ENCODE measurements at regions not wholly inside any gene's neighbourhood (a gene's known extent, or its start where the extent isn't known, plus 50 kb on each side); places are given as distances from the start of the nearest gene placed in this dataset.
"Not testable (repeated sequence)": the region's sequence is repeated elsewhere in the genome, so short reads cannot be mapped to it uniquely, and the experiment has no call there.

DNA sequence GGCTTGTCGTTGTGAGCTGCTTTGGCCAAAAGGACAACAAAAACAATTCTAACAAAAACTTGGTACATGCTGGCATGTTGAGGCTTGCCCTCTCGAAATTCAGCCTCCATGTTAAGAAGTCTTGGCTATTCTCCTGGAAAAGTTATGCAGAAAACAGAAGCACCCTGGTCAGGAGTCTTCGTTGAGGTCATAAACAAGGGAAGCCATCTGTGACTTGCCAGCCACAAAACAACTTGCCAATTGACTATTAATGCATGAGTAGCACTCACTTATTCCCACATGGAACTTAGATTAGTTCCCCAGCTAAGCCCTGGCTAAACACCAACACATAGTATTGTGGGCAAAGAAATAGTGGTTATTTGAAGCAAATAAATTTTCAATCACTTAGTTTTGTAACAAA, 521.0 kb upstream of the CHD1 start:
- DNase-seq (ENCODE audit: low read depth, low spot score) = peak; percentile 92

DNA sequence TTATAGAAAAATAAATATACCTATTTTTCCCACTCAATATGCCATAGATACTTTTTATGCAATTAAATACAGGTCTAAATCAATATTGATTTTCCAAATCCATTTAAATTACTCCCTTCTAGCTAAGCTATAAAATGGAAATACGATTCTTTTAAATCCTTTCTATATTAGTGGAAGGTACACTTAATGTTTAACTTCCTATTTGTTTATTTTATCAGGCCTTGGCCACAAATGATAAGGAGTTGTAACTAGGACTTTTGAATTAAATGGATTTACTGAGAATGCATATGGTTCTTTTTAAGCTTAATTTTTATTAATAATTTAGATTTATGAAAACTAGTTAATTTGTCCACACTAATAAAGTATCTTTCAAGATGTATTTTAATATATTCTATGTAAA, 517.0 kb upstream of the CHD1 start:
- DNase-seq (ENCODE audit: low read depth, low spot score) = no peak

DNA sequence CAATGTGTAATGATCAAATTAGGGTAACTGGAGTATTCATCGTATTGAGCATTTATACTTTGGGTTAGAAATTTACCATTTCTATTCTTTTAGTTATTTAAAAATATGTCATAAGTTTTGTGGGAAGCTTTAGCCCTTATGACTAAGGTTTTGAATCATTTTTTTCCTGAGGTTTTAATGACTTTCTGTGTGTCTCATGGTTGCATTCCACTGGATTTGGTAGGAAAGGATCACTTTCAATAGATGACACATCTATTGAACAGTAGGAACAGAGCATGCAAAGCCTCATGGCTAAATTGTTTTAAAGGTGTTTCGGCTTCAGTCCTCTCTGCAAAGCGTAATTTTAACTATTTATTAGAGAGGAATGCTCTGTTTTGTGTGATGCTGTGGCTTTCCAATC, 512.4 kb upstream of the CHD1 start:
- no peak for DNase-seq (ENCODE audit: low read depth, low spot score)

DNA sequence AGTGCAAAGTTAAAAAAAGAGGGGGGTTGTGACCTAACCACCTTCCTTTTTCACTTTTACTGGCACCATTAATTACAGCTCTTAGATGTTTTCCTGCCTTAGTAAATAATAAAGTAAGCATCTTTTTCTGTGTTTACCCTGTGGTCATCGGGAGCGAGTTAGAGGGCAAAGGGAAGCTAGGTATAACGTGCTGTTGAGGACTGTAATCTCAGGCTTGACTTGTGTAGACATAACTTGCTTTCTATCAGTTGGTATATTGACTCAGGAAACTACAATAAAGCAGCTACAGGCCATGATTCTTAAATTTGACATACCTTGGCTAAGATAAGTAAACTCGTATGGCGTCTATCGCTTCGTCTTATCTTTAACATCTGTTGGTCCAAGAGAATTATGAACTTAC, 509.8 kb upstream of the CHD1 start:
- no peak for DNase-seq (ENCODE audit: low read depth, low spot score)

DNA sequence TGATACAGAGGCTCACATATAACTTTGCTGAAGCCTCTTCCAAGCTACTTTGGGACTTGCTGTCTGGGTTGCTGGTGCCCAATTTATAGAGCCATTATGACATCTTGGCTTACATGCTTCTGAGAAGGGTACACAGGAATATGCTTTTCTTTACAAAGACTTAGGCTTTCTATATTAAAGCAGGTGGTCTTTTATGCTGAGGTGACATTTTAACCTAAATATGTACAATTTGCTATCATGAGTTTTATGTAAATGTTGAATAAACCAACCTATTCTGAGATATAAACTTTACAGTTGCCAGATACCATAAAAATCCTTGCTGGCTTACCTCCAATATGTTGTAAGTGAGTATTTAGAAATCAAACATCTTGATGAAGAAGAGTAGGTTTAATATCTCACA, 509.2 kb upstream of the CHD1 start:
- DNase-seq (ENCODE audit: low read depth, low spot score) = no peak

DNA sequence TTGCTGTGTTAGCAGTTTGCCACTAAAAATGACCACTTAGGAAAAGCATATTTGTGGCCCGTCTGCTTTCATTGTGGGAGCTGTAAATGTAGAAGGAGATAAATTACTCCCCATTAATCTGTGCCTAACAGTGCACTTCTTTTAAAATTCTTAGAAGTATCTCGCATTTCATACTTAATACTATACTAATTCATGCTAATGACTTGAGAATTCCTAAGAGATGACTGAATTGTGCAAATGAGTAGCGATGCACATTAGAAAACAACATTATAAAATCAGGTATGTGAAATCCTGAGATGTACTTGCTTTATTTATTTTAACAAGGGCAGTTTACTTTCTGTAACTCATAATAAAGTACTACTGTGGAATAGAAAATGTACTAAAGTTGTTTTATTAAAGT, 494.6 kb upstream of the CHD1 start:
- not testable (repeated sequence) for DNase-seq (ENCODE audit: low read depth, low spot score)

DNA sequence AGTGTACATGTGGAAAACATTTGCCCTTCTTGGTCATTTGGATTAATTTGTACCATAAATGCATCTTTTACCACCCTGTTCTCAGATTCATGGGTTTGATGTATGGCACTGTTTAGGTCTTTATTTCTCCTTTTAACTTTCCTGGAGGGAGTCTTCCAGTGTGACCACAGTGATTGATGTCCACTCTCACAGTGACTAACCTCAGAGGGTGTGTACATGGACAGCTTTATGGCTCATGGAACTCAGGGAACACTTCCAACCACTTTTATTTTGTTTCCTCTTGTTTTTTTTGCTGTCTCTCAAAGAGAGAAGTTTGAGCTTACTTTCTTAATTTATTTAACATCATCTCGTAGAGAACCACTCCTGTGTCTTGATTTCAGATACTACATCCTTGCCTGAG, 489.8 kb upstream of the CHD1 start:
- DNase-seq (ENCODE audit: low read depth, low spot score) = not testable (repeated sequence)

DNA sequence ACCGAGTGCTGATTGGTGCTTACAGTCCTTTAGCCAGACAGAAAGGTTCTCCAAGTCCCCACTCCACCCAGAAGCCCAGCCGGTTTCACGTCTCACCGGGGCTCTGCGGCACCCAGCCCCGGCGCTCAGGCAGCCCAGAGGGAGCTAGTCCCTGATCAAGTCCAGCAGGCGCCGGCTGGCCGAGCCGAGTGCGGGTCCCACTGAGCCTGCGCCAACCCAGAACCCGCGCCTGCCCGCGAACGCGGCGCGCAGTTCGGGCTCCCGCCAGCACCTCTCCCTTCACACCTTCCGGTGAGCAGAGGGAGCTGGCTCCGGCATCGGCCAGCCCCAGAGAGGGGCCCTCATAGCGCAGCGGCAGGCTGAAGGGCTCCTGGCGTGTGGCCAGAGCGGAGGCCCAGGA, 481.6 kb upstream of the CHD1 start:
- DNase-seq (ENCODE audit: low read depth, low spot score) = not testable (repeated sequence)

DNA sequence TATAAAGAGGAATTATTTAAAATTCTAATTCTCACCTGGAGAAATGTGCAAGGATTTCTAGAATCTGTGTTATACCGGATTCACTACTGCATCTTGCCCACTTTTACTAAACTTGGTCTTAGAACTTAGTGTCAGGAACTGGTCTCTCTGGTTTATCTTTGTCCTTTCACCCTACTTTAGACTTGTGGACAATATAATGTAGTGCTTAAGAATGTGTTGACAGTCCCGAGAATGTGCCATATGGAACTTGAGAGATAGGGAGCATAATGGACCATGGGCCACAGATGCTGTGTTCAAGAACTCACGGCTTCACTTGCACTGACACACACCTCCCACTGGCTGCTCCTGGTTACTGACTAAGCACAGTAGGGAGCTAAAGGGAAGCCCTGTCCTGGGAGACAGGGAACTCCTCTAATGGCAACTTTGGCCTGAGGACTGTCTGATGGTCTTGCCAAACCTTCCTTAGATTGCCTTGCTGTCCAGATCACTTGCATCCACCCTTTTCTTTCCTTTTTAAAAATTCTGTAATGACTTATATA, 476.0 kb upstream of the CHD1 start:
- DNase-seq (ENCODE audit: low read depth, low spot score) = not testable (repeated sequence)

DNA sequence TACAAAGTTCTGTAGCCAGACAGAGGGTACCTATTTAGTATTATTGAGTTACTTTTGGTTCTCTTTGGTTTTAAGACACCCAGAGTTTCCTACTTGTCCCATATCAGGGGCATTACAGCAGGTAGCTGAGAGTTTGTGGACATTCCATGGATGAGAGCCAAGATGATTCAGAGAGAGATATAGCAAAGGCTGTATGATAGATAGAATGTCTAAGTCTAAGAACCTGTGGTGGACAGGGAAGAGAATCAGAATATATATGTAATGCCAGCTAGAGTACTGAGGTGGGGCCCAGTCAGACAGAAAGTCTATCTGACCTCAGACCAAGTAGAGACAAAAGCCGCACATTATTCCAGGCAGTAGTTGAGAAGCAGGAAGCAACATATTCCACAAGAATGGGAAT, 471.8 kb upstream of the CHD1 start:
- DNase-seq (ENCODE audit: low read depth, low spot score) = peak; percentile 12

DNA sequence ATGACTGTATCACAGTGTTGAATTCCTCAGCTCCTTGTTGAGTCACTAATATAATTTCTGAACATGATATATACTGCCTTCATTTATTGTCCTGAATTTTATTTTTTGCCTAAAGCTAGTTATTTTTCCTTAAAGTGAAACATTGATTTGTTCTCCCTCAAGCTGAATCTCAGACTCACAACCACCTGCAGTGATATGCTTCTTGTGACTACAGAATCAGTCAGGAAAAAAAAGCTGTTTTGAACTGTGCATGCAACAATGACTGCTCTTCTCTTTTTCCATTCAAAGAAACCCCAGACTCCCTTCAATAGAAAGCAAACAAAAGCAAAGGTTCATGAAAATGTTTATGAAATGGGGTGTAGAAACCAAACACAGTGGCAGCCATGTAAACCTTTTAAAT, 470.2 kb upstream of the CHD1 start:
- DNase-seq (ENCODE audit: low read depth, low spot score) = no peak

DNA sequence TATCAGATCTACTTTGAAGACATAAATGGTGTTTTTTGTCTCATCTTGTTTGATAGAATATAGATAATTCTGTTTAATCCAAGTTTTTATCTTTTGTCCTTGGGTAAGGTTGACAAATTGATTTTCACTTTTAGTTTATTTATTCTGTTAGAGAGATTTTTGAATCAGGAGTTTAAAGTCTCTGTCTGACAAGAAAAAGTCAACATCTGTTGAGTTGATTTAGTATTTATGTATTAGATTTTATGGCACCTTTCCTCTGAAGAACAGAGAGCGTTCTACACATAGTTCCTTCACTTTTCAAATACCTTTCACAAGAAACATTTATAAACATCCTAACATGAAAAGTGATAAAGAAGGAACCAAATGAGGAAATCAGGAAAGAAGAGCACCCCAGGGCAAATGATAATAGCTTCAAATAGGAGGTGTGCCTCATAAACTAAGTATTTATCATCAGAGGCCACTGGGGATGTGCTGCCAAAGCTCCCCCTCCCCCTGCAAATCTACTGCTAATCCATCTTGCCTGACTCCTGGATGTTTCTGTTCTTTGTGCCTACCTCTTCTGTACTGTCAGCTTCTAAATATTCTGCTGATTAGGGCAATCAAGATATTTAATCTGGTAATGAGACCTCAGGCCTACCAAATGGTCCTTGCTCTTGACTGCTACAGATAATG, 457.7 kb upstream of the CHD1 start:
- no peak for DNase-seq (ENCODE audit: low read depth, low spot score)

DNA sequence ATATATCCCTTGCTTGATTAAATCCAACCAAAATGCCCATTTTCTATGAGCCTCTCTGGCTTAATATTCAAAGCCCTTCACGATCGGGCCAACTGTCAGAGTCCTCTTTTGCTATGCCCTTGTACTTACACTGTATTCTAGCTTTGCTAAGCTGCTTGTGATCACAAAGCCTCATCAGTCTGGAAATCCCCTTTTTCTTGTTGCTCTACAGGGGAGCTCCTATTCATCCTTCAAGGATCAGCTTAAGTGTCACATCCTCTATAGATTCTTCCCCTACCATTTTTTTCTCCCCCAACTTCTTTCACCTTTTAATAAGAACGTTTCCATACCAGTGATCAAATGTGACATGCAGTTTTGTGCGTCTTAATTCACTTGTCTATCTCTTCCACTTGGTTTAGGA, 450.4 kb upstream of the CHD1 start:
- no peak for DNase-seq (ENCODE audit: low read depth, low spot score)

DNA sequence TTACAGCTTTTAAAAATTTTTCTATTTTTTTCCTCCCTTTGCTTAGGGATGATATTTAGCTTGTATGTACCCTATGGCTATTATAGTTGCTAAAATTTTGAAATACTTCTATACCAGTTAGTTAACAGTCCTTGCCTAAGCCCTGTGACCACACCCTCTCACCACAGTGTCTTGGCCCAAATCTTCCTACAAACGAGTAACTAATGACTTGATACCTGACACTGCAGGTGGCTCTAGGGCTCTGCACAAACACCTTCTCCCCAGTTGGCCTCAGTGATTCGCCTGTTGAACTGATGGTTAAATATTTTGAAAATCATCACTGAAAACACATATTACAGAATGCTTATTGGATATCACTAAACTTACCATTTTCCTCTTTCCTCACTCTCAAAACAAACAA, 449.6 kb upstream of the CHD1 start:
- no peak for DNase-seq (ENCODE audit: low read depth, low spot score)

DNA sequence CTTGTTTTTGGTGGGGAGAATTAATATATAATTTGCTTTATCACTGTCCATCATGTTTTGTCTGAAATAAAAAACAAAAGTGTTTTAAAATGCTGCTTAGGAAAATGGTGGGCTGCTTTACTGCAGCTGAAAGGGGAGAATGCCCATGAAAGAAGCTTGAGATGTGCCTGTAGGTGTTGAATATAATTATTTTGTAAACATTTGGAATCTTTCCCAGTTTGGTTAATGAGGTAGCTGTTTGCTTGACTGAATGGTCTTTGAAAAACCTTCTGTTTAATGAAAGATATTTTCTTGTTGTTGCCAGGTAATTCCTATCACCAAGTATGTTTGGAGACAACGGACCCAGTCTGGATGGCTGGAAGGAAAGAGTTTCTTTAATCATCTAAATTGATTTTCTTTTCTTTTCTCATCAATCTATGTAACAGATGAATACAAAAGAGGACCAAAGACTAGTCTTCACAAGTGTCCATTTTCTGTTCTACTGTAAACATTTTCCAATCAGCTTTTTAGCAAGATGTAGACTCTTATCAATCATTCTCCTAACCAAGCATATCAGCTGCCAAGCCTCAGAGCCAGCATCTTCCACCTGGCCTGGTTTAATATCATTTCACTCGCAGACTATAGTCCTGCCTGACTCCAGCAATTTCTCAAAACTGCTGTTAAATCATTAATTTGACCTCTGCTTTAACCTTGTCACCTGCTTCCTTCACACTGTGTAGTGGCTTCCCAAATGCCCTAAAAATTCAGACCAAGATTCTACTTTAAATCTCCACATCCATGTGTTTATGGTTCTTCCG, 441.2 kb upstream of the CHD1 start:
- DNase-seq (ENCODE audit: low read depth, low spot score) = no peak

DNA sequence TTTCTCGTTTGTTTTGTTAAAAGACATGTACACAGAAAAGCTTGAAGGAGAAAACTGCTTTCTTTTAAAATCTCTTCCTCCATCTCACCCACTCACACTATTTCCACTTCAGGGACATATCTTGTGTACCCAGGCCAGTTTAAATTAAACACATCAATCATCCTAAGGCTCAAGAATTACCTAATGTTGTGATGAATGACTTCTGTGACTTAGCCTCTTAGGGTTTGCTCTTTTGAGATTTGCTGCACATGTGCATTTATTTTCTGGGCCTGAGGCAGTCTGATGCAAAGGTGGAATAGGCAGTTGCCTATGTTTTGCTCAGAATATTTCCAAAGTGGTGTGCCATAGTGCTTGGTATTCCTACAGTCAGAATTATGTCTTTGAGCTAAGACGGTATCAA, 439.9 kb upstream of the CHD1 start:
- no peak for DNase-seq (ENCODE audit: low read depth, low spot score)

DNA sequence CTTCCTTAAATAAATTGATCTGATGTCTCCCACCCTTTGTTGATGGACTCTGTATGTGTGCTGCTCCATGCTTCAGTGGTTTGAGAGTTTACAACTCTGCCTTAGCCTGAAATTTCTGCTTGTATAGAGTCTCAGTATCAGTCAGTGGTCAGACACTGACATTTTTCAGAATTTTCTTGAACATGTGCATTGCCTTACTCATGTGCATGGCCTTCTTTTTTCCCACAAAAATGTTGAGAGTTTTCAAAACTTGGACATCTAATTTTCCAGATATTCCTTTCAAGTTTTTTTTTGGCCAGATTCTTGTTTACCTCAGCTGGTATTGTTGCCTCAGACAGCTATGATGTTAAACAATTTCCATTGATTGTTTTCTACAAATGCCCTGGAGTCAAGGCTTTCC, 427.1 kb upstream of the CHD1 start:
- DNase-seq (ENCODE audit: low read depth, low spot score) = peak; percentile 75

DNA sequence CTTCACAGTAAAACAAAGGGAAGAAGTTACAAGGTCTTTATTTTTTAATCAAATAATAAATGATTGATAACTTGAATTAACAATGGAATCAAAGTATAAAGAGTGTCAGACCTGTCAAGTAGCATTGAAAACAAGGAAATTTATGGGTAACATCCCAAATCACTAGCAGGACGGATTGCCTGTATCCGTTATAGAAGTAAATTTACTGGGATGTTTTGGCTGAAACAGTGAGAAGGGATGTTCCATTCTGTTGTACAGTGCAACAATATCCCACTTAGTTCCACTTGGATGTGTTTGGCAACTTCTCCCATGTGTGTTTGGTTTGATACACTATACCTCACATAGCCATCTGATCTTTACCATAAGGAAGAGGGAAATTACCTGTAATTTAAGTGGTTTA, 421.0 kb upstream of the CHD1 start:
- DNase-seq (ENCODE audit: low read depth, low spot score) = no peak

DNA sequence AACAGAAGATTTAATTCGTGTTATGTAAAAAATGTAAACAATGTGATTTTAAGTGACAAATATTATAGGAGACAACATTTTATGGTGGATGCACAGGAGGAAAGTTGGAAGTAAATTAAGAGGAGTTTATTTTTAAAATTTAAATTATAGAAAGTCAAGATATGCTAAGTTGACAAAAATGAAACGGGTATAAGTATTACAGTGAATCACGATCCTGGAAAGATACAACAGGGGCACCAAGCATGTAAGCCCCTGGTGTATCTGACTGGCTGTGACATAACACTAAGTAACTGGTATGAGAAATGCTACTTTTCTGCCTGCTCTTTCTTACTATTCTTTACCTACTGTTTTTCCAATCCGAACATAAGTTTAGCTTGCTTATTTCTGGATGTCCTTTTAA, 419.8 kb upstream of the CHD1 start:
- DNase-seq (ENCODE audit: low read depth, low spot score) = no peak

DNA sequence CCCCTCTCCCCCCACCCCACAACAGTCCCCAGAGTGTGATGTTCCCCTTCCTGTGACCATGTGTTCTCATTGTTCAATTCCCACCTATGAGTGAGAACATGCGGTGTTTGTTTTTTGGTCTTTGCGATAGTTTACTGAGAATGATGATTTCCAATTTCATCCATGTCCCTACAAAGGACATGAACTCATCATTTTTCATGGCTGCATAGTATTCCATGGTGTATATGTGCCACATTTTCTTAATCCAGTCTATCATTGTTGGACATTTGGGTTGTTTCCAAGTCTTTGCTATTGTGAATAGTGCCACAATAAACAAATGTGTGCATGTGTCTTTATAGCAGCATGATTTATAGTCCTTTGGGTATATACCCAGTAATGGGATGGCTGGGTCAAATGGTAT, 411.0 kb upstream of the CHD1 start:
- not testable (repeated sequence) for DNase-seq (ENCODE audit: low read depth, low spot score)

DNA sequence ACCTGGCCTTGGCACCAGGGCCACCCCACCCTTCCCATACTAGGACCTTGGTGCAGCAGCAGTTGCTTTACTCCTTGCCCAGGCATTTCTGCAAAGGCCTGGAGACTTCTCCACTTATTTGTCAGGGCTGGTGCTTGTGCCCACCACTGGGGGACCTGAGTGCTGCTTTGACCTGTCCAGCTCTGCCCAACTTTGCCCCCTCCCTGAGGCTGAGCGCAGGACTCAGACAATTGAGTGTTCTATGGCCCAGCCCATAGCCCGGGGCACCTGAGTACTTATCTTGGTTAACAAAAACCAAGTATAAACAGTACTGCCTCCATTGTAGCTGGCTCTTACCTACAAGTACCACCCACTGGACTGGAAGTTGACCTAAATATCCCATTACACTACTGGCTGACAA, 406.1 kb upstream of the CHD1 start:
- DNase-seq (ENCODE audit: low read depth, low spot score) = no peak

DNA sequence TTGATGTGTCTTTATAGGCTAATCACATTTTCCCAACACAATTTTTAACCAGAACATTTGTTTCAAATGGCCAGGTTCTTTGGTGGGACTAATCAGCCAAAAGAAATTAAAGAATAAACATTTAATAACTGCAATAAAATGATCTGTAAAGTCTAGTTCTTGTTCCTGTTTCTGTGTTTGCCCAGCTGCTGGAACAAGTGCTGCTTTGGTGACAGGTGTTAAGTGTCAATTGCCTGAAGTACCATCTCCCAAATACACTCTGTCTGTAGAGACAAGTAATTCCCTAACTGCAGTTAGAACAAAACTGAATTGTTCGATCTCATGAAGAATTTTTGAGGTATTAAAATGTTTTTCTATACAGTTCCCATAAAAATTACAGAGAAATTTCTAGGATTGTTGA, 402.3 kb upstream of the CHD1 start:
- DNase-seq (ENCODE audit: low read depth, low spot score) = no peak

DNA sequence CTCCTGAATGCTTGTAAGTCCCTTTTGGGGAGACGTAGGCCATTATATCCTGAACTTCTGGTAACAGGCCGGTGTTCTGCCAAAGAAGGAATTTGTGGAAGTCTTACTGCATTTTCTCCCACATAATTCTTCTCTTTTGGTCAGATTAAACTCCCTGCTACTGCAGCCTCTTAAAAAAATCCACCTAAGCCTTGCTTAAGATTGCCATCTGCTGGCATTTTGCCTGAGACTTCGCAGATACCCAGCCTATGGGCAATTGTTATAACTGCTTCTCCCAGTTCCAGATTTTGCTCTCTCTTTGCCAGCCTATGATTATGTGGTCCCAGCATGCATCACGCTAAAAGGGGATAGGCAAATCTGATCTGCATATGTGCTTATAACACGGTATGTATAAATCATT, 391.6 kb upstream of the CHD1 start:
- DNase-seq (ENCODE audit: low read depth, low spot score) = no peak
